Smooth muscle cell (in vitro differentiated cells): ENCODE measurements at regions not wholly inside any gene's neighbourhood (a gene's known extent, or its start where the extent isn't known, plus 50 kb on each side); places are given as distances from the start of the nearest gene placed in this dataset.

Experiments
- DNase-seq: peaks from one replicate; lab custom pipeline; 2025; ENCODE audit not compliant: unreplicated experiment; lab: John Stamatoyannopoulos, UW
- H2AFZ ChIP-seq: fragments of 200-600 bp; sonication (generic); 2 replicates; pipeline ENCODE4 v1.6.0; 2016; ENCODE audit warnings: antibody characterized with exemption, low read depth, mild to moderate bottlenecking
- H3F3A ChIP-seq: fragments of 200-600 bp; sonication (generic); 2 replicates; pipeline ENCODE4 v1.6.0; 2017; ENCODE audit warnings: antibody characterized with exemption, low read depth
- H3K27ac ChIP-seq: fragments of 200-600 bp; sonication (generic); 2 replicates; pipeline ENCODE4 v1.5.1; 2016; ENCODE audit warnings: low read depth, mild to moderate bottlenecking
- H3K27me3 ChIP-seq: fragments of 200-600 bp; sonication (generic); 2 replicates; pipeline ENCODE4 v1.6.1; 2016; ENCODE audit warnings: low read depth, mild to moderate bottlenecking
- H3K36me3 ChIP-seq: fragments of 200-600 bp; sonication (generic); 2 replicates; pipeline ENCODE4 v1.5.1; 2016; ENCODE audit warnings: low read depth
- H3K4me1 ChIP-seq: fragments of 200-600 bp; sonication (generic); 2 replicates; pipeline ENCODE4 v1.5.1; 2016; ENCODE audit warnings: low read depth
- H3K4me2 ChIP-seq: fragments of 200-600 bp; sonication (generic); 2 replicates; pipeline ENCODE4 v1.6.0; 2016; ENCODE audit warnings: mild to moderate bottlenecking
- H3K4me3 ChIP-seq: fragments of 200-600 bp; sonication (generic); 2 replicates; pipeline ENCODE4 v1.5.1; 2016; ENCODE audit warnings: mild to moderate bottlenecking
- H3K79me2 ChIP-seq: fragments of 200-600 bp; sonication (generic); 2 replicates; pipeline ENCODE4 v1.6.0; 2016; ENCODE audit warnings: low read depth, mild to moderate bottlenecking
- H3K9ac ChIP-seq: fragments of 200-600 bp; sonication (generic); 2 replicates; pipeline ENCODE4 v1.6.0; 2016; ENCODE audit warnings: low read depth
- H3K9me3 ChIP-seq: fragments of 200-600 bp; sonication (generic); replicated peaks from 2 replicates; pipeline ENCODE4 v1.5.1; 2016; ENCODE audit warnings: low read depth
- H4K20me1 ChIP-seq: fragments of 200-600 bp; sonication (generic); 2 replicates; pipeline ENCODE4 v1.6.0; 2016; ENCODE audit warnings: low read depth
- WGBS: methylation state at CpG from one replicate; pipeline ENCODE4 v1.1.7; 2016; ENCODE audit warnings: low lambda C conversion rate; 5-methylcytosine and 5-hydroxymethylcytosine counted together
- TF ChIP-seq, protein P1 (sequence below): fragments of 200-600 bp; sonication (generic); IDR thresholded peaks from 2 replicates; pipeline ENCODE4 v1.5.1; 2017; ENCODE audit warnings: borderline replicate concordance, mild to moderate bottlenecking, antibody characterized with exemption; ENCODE audit not compliant: insufficient read depth, poor library complexity, severe bottlenecking

DNA sequence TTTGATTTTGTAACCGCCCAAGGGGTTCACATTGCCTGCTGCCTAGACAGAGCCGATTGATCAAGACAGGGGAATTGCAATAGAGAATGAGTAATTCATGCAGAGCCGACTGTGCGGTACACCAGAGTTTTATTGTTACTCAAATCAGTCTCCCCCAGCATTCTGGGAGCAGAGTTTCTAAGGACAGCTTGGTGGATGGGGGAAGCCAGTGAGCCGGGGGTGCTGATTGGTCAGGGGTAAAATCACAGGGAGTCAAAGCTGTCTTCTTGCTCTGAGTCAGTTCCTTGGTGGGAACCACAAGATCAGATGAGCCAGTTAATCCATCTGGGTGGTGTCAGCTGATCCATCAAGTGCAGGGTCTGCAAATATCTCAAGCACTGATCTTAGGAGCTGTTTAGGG is 60.0 kb upstream of the EZR start:
- H3K4me2 ChIP-seq = no peak overlapping the region
- no peak for DNase-seq

DNA sequence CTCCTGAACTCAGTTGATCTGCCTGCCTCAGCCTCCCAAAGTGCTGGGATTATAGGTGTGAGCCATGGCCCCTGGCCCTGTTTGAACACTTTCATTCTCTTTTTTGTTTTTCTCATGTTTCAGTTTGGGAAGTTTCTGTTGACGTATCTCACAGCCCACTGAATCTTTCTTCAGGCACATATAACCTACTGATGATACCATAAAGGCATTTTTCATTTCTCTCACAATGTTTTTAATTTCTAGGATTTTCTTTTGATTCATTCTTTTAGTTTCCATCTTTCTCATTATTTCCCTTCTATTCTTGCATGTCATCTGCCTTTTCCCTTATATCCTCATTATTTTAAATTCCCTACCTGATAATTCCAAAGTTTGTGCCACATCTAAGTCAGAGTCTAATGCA is 58.5 kb upstream of the EZR start:
- no peaks in the 10 kb centered on the region for H3K27me3 ChIP-seq
- WGBS = 95% methylated on average over 1 of the region's 1 CpG

More for the DNA sequence above, 60.0 kb upstream of the EZR start:
- Histone ChIP-seq H3F3A (no peaks in the 10 kb centered on the region), H4K20me1 (no peaks in the 10 kb centered on the region), H3K4me3 (no peak overlapping the region), H3K79me2 (no peaks in the 10 kb centered on the region), H3K4me1 (peaks cover 6% of the 10 kb centered on the region), H3K9me3 (peaks cover 4% of the 10 kb centered on the region), H2AFZ (peak overlapping the region; percentile 8), H3K36me3 (no peaks in the 10 kb centered on the region), H3K27ac (peak overlapping the region; percentile 67), H3K27me3 (no peaks in the 10 kb centered on the region), H3K9ac (no peak overlapping the region)
- TF ChIP-seq, protein P1, sequence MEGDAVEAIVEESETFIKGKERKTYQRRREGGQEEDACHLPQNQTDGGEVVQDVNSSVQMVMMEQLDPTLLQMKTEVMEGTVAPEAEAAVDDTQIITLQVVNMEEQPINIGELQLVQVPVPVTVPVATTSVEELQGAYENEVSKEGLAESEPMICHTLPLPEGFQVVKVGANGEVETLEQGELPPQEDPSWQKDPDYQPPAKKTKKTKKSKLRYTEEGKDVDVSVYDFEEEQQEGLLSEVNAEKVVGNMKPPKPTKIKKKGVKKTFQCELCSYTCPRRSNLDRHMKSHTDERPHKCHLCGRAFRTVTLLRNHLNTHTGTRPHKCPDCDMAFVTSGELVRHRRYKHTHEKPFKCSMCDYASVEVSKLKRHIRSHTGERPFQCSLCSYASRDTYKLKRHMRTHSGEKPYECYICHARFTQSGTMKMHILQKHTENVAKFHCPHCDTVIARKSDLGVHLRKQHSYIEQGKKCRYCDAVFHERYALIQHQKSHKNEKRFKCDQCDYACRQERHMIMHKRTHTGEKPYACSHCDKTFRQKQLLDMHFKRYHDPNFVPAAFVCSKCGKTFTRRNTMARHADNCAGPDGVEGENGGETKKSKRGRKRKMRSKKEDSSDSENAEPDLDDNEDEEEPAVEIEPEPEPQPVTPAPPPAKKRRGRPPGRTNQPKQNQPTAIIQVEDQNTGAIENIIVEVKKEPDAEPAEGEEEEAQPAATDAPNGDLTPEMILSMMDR = no peak
- WGBS = 49% methylated on average over 5 of the region's 5 CpGs

DNA sequence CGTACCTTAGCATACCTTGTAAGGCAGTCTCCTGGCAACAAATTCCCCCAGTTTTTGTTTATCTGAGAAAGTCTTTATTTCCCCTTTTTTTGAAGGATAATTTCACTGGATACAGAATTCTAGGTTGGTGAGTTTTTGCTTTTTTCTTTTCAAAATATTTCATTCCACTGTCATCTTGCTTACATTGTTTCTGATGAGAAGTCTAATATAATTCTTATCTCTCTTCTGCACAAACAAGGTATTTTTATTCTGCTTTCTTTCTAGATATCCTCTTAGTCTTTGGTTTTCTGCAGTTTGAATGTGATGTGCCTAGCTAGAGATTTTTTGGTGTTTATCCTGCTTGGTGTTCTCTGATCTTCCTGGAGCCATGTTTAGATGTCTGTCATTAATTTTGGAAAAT is 57.7 kb upstream of the EZR start:
- TF ChIP-seq, protein P1 = no peak
- WGBS = 100% methylated on average over 1 of the region's 1 CpG

More for the DNA sequence above, 58.5 kb upstream of the EZR start:
- Histone ChIP-seq H3K36me3 (no peaks in the 10 kb centered on the region), H3K9me3 (peaks cover 4% of the 10 kb centered on the region), H2AFZ (no peak overlapping the region), H3K4me3 (no peak overlapping the region), H3K79me2 (no peaks in the 10 kb centered on the region), H3K4me1 (peaks cover 6% of the 10 kb centered on the region), H3F3A (no peaks in the 10 kb centered on the region), H3K27ac (no peak overlapping the region), H4K20me1 (no peaks in the 10 kb centered on the region), H3K4me2 (no peak overlapping the region), H3K9ac (no peak overlapping the region)
- TF ChIP-seq, protein P1 = no peak
- DNase-seq = no peak

DNA sequence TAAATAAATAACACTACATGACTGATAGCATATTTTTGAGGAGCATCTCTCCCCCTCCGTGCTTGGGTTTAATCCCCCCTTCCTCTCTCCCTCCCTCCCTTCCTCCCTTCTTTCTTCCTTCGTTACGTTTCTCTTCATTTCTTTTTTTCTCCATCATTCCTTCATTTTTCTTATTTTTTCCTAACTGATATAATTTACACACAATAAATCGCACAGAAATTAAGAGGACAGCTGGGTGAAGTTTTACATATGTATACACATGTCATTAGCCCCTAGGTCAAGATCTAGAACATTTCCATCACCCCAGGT is 51.4 kb upstream of the EZR start:
- DNase-seq = no peak
- H3K79me2 ChIP-seq = no peaks in the 10 kb centered on the region
- peak overlapping the region; percentile 51 for H3K4me3 ChIP-seq
- no peak overlapping the region for H3K4me2 ChIP-seq
- TF ChIP-seq, protein P1 = no peak
- no peaks in the 10 kb centered on the region for H3K27me3 ChIP-seq
- H3K27ac ChIP-seq = peak overlapping the region; percentile 96
- peak overlapping the region; percentile 87 for H3K9ac ChIP-seq
- no peaks in the 10 kb centered on the region for H3K4me1 ChIP-seq
- H3F3A ChIP-seq = peaks cover 4% of the 10 kb centered on the region
- H3K9me3 ChIP-seq = no peaks in the 10 kb centered on the region
- WGBS = 77% methylated on average over 4 of the region's 4 CpGs
- no peak overlapping the region for H2AFZ ChIP-seq
- no peaks in the 10 kb centered on the region for H3K36me3 ChIP-seq
- H4K20me1 ChIP-seq = no peaks in the 10 kb centered on the region

More for the DNA sequence above, 57.7 kb upstream of the EZR start:
- Histone ChIP-seq H3K4me1 (peaks cover 6% of the 10 kb centered on the region), H3K79me2 (no peaks in the 10 kb centered on the region), H3K27ac (no peak overlapping the region), H3K9ac (no peak overlapping the region), H3F3A (no peaks in the 10 kb centered on the region), H3K9me3 (peaks cover 4% of the 10 kb centered on the region), H4K20me1 (no peaks in the 10 kb centered on the region), H3K4me2 (no peak overlapping the region), H3K27me3 (no peaks in the 10 kb centered on the region), H2AFZ (no peak overlapping the region), H3K4me3 (no peak overlapping the region), H3K36me3 (no peaks in the 10 kb centered on the region)
- DNase-seq = no peak
